RWPE1 (cell line): ENCODE measurements at regions not wholly inside any gene's neighbourhood (a gene's known extent, or its start where the extent isn't known, plus 50 kb on each side); places are given as distances from the start of the nearest gene placed in this dataset.

Source experiments
- CTCF ChIA-PET: fragments of 350-600 bp; sonication (Branson Sonifier 250); formaldehyde crosslinking; extraction: SDS; loops from one replicate; lab custom pipeline; 2021; lab: Yijun Ruan, JAX
- POLR2A ChIA-PET: fragments of 400-600 bp; formaldehyde crosslinking; extraction: SDS; loops from one replicate; lab custom pipeline; 2020; ENCODE audit warnings: antibody characterized with exemption; ENCODE audit not compliant: low non-redundant PET; lab: Yijun Ruan, JAX
- DNase-seq: peaks from one replicate; pipeline ENCODE4 v3.0.0; 2012; ENCODE audit warnings: low spot score
- H3K27ac ChIP-seq: fragments of 450-650 bp; 2 replicates; pipeline ENCODE4 v1.5.1; 2017
- CTCF ChIP-seq: fragments of 450-650 bp; conservative IDR thresholded peaks from 2 replicates; pipeline ENCODE4 v1.5.1; 2017; ENCODE audit warnings: low read depth, mild to moderate bottlenecking

- no peak overlapping the region for H3K27ac ChIP-seq
- ChIA-PET POLR2A (no interaction called here), CTCF (no interaction called here)
- no peak for DNase-seq
- TF ChIP-seq CTCF = no peak
Measured at GRCh38 chr13:105247830-105248229, 1287.6 kb downstream of the EFNB2 start.

- H3K27ac ChIP-seq = no peak overlapping the region
- no peak for DNase-seq
- ChIA-PET CTCF (interaction anchor here (0.7 kb wide), 1 partner anchor 37 kb away, joined by 4 read pairs; no protein-coding TSS in a partner anchor), POLR2A (no interaction called here)
- no peak for TF ChIP-seq CTCF
Measured at GRCh38 chr13:105240371-105240770, 1295.1 kb downstream of the EFNB2 start.

- H3K27ac ChIP-seq = no peak overlapping the region
- POLR2A ChIA-PET = no interaction called here
- DNase-seq = no peak
- TF ChIP-seq CTCF = no peak
- CTCF ChIA-PET = interaction anchor here (0.6 kb wide), 1 partner anchor 660 kb away, joined by 3 read pairs; no protein-coding TSS in a partner anchor
Measured at GRCh38 chr13:105232439-105232838, 1303.0 kb downstream of the EFNB2 start.

- DNase-seq = no peak
- POLR2A ChIA-PET = no interaction called here
- no peak for TF ChIP-seq CTCF
- CTCF ChIA-PET = no interaction called here
- H3K27ac ChIP-seq = no peak overlapping the region
Measured at GRCh38 chr13:105232006-105232405, 1303.5 kb downstream of the EFNB2 start.

GRCh38 chr13:105231579-105231978 lies 1303.9 kb downstream of the EFNB2 start:
- ChIA-PET POLR2A (no interaction called here), CTCF (no interaction called here)
- H3K27ac ChIP-seq = no peak overlapping the region
- no peak for TF ChIP-seq CTCF
- no peak for DNase-seq

GRCh38 chr13:105220881-105221280 lies 1314.6 kb downstream of the EFNB2 start:
- H3K27ac ChIP-seq = no peak overlapping the region
- DNase-seq = no peak
- TF ChIP-seq CTCF = no peak
- POLR2A ChIA-PET = no interaction called here
- CTCF ChIA-PET = no interaction called here

- ChIA-PET CTCF (no interaction called here), POLR2A (no interaction called here)
- no peak overlapping the region for H3K27ac ChIP-seq
Measured at GRCh38 chr13:105220063-105220462, 1315.4 kb downstream of the EFNB2 start.

More at GRCh38 chr13:105220063-105220462, 1315.4 kb downstream of the EFNB2 start:
- DNase-seq = no peak
- no peak for TF ChIP-seq CTCF
